ENCODE measurements at regions not wholly inside any gene's neighbourhood (a gene's known extent, or its start where the extent isn't known, plus 50 kb on each side); places are given as distances from the start of the nearest gene placed in this dataset.

- H3K4me1 Mint-ChIP-seq, result peaks cover 3% of the 10 kb centered on the region
- H3K27ac Mint-ChIP-seq (ENCODE audit: unreplicated experiment), result no peak overlapping the region
- DNase-seq (ENCODE audit: low read depth, low spot score), result no peak
- no peaks in the 10 kb centered on the region for H3K9me3 Mint-ChIP-seq
- H3K36me3 Mint-ChIP-seq (ENCODE audit: low read depth), result no peaks in the 10 kb centered on the region
- no peak overlapping the region for H3K4me3 Mint-ChIP-seq
- peaks cover 88% of the 10 kb centered on the region for H3K27me3 Mint-ChIP-seq (ENCODE audit: low read depth)
- no peak for TF ChIP-seq CTCF (conservative IDR thresholded peaks at IDR 0.05)
These were observed 120.9 kb upstream of the LHX1 start for GRCh38 chr17:36816214-36816906.

- Mint-ChIP-seq H3K36me3 (ENCODE audit: low read depth) (no peaks in the 10 kb centered on the region), H3K27ac (ENCODE audit: unreplicated experiment) (no peak overlapping the region), H3K27me3 (ENCODE audit: low read depth) (peaks cover 88% of the 10 kb centered on the region), H3K4me1 (no peaks in the 10 kb centered on the region), H3K4me3 (no peak overlapping the region), H3K9me3 (no peaks in the 10 kb centered on the region)
- no peak for DNase-seq (ENCODE audit: low read depth, low spot score)
- TF ChIP-seq CTCF (conservative IDR thresholded peaks at IDR 0.05), result no peak
These were observed 120.4 kb upstream of the LHX1 start for GRCh38 chr17:36816907-36817288.

GRCh38 chr17:36817483-36818048 is 119.7 kb upstream of the LHX1 start:
- peaks cover 86% of the 10 kb centered on the region for H3K27me3 Mint-ChIP-seq (ENCODE audit: low read depth)
- H3K4me3 Mint-ChIP-seq, result no peak overlapping the region
- H3K27ac Mint-ChIP-seq (ENCODE audit: unreplicated experiment), result no peak overlapping the region
- TF ChIP-seq CTCF (conservative IDR thresholded peaks at IDR 0.05), result no peak
- H3K9me3 Mint-ChIP-seq, result no peaks in the 10 kb centered on the region
- H3K4me1 Mint-ChIP-seq, result no peaks in the 10 kb centered on the region
- no peaks in the 10 kb centered on the region for H3K36me3 Mint-ChIP-seq (ENCODE audit: low read depth)
- DNase-seq (ENCODE audit: low read depth, low spot score), result no peak

- peaks cover 82% of the 10 kb centered on the region for H3K27me3 Mint-ChIP-seq (ENCODE audit: low read depth)
- H3K9me3 Mint-ChIP-seq, result no peaks in the 10 kb centered on the region
- no peak for DNase-seq (ENCODE audit: low read depth, low spot score)
- H3K4me1 Mint-ChIP-seq, result no peaks in the 10 kb centered on the region
- H3K27ac Mint-ChIP-seq (ENCODE audit: unreplicated experiment), result no peak overlapping the region
- no peak overlapping the region for H3K4me3 Mint-ChIP-seq
- no peaks in the 10 kb centered on the region for H3K36me3 Mint-ChIP-seq (ENCODE audit: low read depth)
- TF ChIP-seq CTCF (conservative IDR thresholded peaks at IDR 0.05), result no peak
These were observed 119.0 kb upstream of the LHX1 start for GRCh38 chr17:36818134-36818825.

GRCh38 chr17:36823850-36824677 is 113.2 kb upstream of the LHX1 start:
- Mint-ChIP-seq H3K27ac (ENCODE audit: unreplicated experiment) (no peak overlapping the region), H3K36me3 (ENCODE audit: low read depth) (no peaks in the 10 kb centered on the region), H3K4me3 (no peak overlapping the region), H3K4me1 (no peaks in the 10 kb centered on the region), H3K27me3 (ENCODE audit: low read depth) (peaks cover 65% of the 10 kb centered on the region), H3K9me3 (no peaks in the 10 kb centered on the region)
- no peak for DNase-seq (ENCODE audit: low read depth, low spot score)
- no peak for TF ChIP-seq CTCF (conservative IDR thresholded peaks at IDR 0.05)

Data from neural crest cell (in vitro differentiated cells).